WTC11 (cell line): ENCODE measurements at regions not wholly inside any gene's neighbourhood (a gene's known extent, or its start where the extent isn't known, plus 50 kb on each side); places are given as distances from the start of the nearest gene placed in this dataset.

ENCODE experiments used
- ATAC-seq: fragments of 200-7000 bp; cut with Tn5 transposase; 2 replicates; pipeline ENCODE4 v1.10.0; 2021; ENCODE audit warnings: mild to moderate bottlenecking, moderate library complexity
- CTCF ChIA-PET: fragments of 300-600 bp; sonication (Branson Sonifier 250); formaldehyde crosslinking; loops from one replicate; lab custom pipeline; 2021; ENCODE audit warnings: antibody characterized with exemption; lab: Charles Lee
- POLR2A ChIA-PET: fragments of 350-600 bp; sonication (Branson Sonifier 250); formaldehyde crosslinking; loops from one replicate; lab custom pipeline; 2021; ENCODE audit warnings: antibody characterized with exemption; lab: Charles Lee
- DNase-seq: peaks from one replicate; pipeline ENCODE4 v3.0.0; 2021; ENCODE audit warnings: low spot score
- H3K27ac Mint-ChIP-seq: 2 replicates; pipeline ENCODE4 v1.8.0; 2021; ENCODE audit warnings: mixed read lengths
- H3K27me3 Mint-ChIP-seq: 2 replicates; pipeline ENCODE4 v1.8.0; 2021; ENCODE audit warnings: low read depth, mild to moderate bottlenecking, moderate library complexity, mixed read lengths
- H3K36me3 Mint-ChIP-seq: 2 replicates; pipeline ENCODE4 v1.8.0; 2021; ENCODE audit warnings: mixed read lengths
- H3K4me1 Mint-ChIP-seq: 2 replicates; pipeline ENCODE4 v1.8.0; 2022; ENCODE audit warnings: mixed read lengths
- H3K4me3 Mint-ChIP-seq: 2 replicates; pipeline ENCODE4 v1.8.0; 2021; ENCODE audit warnings: mild to moderate bottlenecking, moderate library complexity, mixed read lengths
- H3K9me3 Mint-ChIP-seq: 2 replicates; pipeline ENCODE4 v1.8.0; 2021; ENCODE audit warnings: mixed read lengths
- ESRRA ChIP-seq: sonication (generic); formaldehyde crosslinking; IDR thresholded peaks from 2 replicates; pipeline ENCODE4 v1.8.1; 2022; ENCODE audit warnings: mild to moderate bottlenecking, missing genetic modification reagents, borderline replicate concordance
- GABPB1 ChIP-seq: sonication (generic); formaldehyde crosslinking; IDR thresholded peaks from 2 replicates; pipeline ENCODE4 v1.8.1; 2023; ENCODE audit warnings: mild to moderate bottlenecking, missing genetic modification reagents
- IRF2 ChIP-seq: sonication (generic); formaldehyde crosslinking; IDR thresholded peaks from 2 replicates; pipeline ENCODE4 v1.8.0; 2022; ENCODE audit warnings: low read depth, missing genetic modification reagents, borderline replicate concordance
- JUN ChIP-seq: sonication (generic); formaldehyde crosslinking; IDR thresholded peaks from 2 replicates; pipeline ENCODE4 v1.8.0; 2023; ENCODE audit warnings: mild to moderate bottlenecking, missing genetic modification reagents
- MXD4 ChIP-seq: fragments of 250-450 bp; sonication (Bioruptor Pico); IDR thresholded peaks from 2 replicates; pipeline ENCODE4 v1.8.0; 2021; ENCODE audit warnings: mild to moderate bottlenecking, moderate library complexity, borderline replicate concordance
- MYBL2 ChIP-seq: sonication (generic); formaldehyde crosslinking; IDR thresholded peaks from 2 replicates; pipeline ENCODE4 v1.8.1; 2023; ENCODE audit warnings: mild to moderate bottlenecking, moderate library complexity, missing genetic modification reagents
- NR3C1 ChIP-seq: sonication (generic); formaldehyde crosslinking; conservative IDR thresholded peaks from 2 replicates; pipeline ENCODE4 v1.8.1; 2023; ENCODE audit warnings: low read depth, mild to moderate bottlenecking, missing genetic modification reagents
- SMAD4 ChIP-seq: sonication (generic); formaldehyde crosslinking; IDR thresholded peaks from 2 replicates; pipeline ENCODE4 v1.8.0; 2022; ENCODE audit warnings: mild to moderate bottlenecking, missing genetic modification reagents
- ZBTB21 ChIP-seq: sonication (generic); formaldehyde crosslinking; IDR thresholded peaks from 2 replicates; pipeline ENCODE4 v1.8.1; 2023; ENCODE audit warnings: mild to moderate bottlenecking, missing genetic modification reagents, borderline replicate concordance
- ZNF121 ChIP-seq: sonication (generic); formaldehyde crosslinking; IDR thresholded peaks from 2 replicates; pipeline ENCODE4 v1.8.0; 2023; ENCODE audit warnings: missing genetic modification reagents
- ZNF263 ChIP-seq: sonication (generic); formaldehyde crosslinking; IDR thresholded peaks from 2 replicates; pipeline ENCODE4 v1.8.1; 2022; ENCODE audit warnings: low read depth, mild to moderate bottlenecking, moderate library complexity, missing genetic modification reagents
- ZNF317 ChIP-seq: sonication (generic); formaldehyde crosslinking; IDR thresholded peaks from 2 replicates; pipeline ENCODE4 v1.8.1; 2023; ENCODE audit warnings: low read depth, mild to moderate bottlenecking, moderate library complexity, missing genetic modification reagents, borderline replicate concordance
- TF ChIP-seq, protein P1 (sequence below): sonication (generic); formaldehyde crosslinking; IDR thresholded peaks from 2 replicates; pipeline ENCODE4 v1.8.1; 2023; ENCODE audit warnings: mild to moderate bottlenecking, missing genetic modification reagents, moderate library complexity
- TF ChIP-seq, protein P2 (sequence below): sonication (generic); formaldehyde crosslinking; IDR thresholded peaks from 2 replicates; pipeline ENCODE4 v1.8.1; 2022; ENCODE audit warnings: mild to moderate bottlenecking, moderate library complexity, missing genetic modification reagents
- TF ChIP-seq, protein P3 (sequence below): sonication (generic); formaldehyde crosslinking; IDR thresholded peaks from 2 replicates; pipeline ENCODE4 v1.8.0; 2022; ENCODE audit warnings: mild to moderate bottlenecking, missing genetic modification reagents
- TF ChIP-seq, protein P4 (sequence below): sonication (generic); formaldehyde crosslinking; IDR thresholded peaks from 2 replicates; pipeline ENCODE4 v1.8.1; 2022; ENCODE audit warnings: mild to moderate bottlenecking, missing genetic modification reagents, moderate library complexity, borderline replicate concordance
- TF ChIP-seq, protein P5 (sequence below): sonication (generic); formaldehyde crosslinking; IDR thresholded peaks from 2 replicates; pipeline ENCODE4 v1.8.1; 2022; ENCODE audit warnings: low read depth, mild to moderate bottlenecking, moderate library complexity, missing genetic modification reagents, borderline replicate concordance
- TF ChIP-seq, protein P6 (sequence below): fragments of 250-450 bp; sonication (Bioruptor Pico); IDR thresholded peaks from 2 replicates; pipeline ENCODE4 v1.9.0; 2021; ENCODE audit warnings: mild to moderate bottlenecking
- TF ChIP-seq, protein P7 (sequence below): fragments of 250-450 bp; sonication (Bioruptor Pico); IDR thresholded peaks from 2 replicates; pipeline ENCODE4 v1.8.0; 2021; ENCODE audit warnings: mild to moderate bottlenecking

DNA sequence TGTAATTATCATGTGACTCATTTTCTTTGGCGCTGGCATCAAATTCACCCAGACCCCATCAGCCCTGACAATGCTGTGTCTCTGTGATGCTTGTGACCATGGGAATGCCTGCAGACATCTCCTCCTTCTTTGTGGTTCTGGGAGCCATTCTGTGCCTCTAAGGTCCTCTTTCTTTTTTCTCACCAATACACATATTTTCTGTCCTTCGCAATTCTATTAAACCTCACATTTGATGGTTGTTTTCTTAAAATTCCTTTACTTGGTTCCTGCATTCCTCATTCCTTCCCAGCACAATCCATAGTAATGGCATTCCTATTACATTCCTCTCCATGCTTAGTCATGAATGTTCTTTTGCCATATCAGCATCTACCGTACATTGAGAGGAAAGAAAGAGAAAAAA, 375.3 kb downstream of the PIK3C3 start (continued):
- TF ChIP-seq, protein P1, sequence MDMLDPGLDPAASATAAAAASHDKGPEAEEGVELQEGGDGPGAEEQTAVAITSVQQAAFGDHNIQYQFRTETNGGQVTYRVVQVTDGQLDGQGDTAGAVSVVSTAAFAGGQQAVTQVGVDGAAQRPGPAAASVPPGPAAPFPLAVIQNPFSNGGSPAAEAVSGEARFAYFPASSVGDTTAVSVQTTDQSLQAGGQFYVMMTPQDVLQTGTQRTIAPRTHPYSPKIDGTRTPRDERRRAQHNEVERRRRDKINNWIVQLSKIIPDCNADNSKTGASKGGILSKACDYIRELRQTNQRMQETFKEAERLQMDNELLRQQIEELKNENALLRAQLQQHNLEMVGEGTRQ (CRISPR knock-in tag) = no peak
- TF ChIP-seq GABPB1 (CRISPR knock-in tag) (no peak), NR3C1 (no peak), ESRRA (no peak)
- TF ChIP-seq, protein P2, sequence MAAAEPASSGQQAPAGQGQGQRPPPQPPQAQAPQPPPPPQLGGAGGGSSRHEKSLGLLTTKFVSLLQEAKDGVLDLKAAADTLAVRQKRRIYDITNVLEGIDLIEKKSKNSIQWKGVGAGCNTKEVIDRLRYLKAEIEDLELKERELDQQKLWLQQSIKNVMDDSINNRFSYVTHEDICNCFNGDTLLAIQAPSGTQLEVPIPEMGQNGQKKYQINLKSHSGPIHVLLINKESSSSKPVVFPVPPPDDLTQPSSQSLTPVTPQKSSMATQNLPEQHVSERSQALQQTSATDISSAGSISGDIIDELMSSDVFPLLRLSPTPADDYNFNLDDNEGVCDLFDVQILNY (CRISPR knock-in tag) = no peak
- TF ChIP-seq, protein P3, sequence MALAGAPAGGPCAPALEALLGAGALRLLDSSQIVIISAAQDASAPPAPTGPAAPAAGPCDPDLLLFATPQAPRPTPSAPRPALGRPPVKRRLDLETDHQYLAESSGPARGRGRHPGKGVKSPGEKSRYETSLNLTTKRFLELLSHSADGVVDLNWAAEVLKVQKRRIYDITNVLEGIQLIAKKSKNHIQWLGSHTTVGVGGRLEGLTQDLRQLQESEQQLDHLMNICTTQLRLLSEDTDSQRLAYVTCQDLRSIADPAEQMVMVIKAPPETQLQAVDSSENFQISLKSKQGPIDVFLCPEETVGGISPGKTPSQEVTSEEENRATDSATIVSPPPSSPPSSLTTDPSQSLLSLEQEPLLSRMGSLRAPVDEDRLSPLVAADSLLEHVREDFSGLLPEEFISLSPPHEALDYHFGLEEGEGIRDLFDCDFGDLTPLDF = no peak

DNA sequence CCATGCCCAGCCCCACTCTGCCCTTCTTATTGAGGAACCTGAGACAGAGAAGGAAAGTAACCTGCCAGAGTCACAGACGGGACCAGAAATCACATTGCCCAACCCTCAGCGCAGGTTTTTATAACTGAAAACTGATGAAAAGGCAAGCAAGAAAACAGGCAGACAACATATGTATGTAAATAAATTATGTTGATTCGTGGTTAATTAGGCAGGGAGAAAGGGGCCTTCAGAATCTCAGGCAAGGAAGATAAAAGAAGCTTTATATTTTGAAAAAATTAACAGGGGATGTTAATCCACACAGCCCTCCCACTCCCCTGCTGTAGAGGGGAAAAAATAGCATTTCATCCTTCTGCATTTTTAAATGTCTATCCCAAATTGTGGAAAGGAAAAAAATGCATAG, 378.5 kb downstream of the PIK3C3 start:
- TF ChIP-seq ZNF121 (no peak), ZNF263 (CRISPR knock-in tag) (no peak), MXD4 (no peak), SMAD4 (CRISPR knock-in tag) (no peak), JUN (CRISPR knock-in tag) (no peak), ZNF317 (CRISPR knock-in tag) (no peak), ZBTB21 (CRISPR knock-in tag) (no peak), IRF2 (no peak), MYBL2 (no peak)
- TF ChIP-seq, protein P4, sequence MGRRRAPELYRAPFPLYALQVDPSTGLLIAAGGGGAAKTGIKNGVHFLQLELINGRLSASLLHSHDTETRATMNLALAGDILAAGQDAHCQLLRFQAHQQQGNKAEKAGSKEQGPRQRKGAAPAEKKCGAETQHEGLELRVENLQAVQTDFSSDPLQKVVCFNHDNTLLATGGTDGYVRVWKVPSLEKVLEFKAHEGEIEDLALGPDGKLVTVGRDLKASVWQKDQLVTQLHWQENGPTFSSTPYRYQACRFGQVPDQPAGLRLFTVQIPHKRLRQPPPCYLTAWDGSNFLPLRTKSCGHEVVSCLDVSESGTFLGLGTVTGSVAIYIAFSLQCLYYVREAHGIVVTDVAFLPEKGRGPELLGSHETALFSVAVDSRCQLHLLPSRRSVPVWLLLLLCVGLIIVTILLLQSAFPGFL (CRISPR knock-in tag) = no peak
- TF ChIP-seq, protein P5, sequence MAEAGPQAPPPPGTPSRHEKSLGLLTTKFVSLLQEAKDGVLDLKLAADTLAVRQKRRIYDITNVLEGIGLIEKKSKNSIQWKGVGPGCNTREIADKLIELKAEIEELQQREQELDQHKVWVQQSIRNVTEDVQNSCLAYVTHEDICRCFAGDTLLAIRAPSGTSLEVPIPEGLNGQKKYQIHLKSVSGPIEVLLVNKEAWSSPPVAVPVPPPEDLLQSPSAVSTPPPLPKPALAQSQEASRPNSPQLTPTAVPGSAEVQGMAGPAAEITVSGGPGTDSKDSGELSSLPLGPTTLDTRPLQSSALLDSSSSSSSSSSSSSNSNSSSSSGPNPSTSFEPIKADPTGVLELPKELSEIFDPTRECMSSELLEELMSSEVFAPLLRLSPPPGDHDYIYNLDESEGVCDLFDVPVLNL = no peak
- TF ChIP-seq, protein P6, sequence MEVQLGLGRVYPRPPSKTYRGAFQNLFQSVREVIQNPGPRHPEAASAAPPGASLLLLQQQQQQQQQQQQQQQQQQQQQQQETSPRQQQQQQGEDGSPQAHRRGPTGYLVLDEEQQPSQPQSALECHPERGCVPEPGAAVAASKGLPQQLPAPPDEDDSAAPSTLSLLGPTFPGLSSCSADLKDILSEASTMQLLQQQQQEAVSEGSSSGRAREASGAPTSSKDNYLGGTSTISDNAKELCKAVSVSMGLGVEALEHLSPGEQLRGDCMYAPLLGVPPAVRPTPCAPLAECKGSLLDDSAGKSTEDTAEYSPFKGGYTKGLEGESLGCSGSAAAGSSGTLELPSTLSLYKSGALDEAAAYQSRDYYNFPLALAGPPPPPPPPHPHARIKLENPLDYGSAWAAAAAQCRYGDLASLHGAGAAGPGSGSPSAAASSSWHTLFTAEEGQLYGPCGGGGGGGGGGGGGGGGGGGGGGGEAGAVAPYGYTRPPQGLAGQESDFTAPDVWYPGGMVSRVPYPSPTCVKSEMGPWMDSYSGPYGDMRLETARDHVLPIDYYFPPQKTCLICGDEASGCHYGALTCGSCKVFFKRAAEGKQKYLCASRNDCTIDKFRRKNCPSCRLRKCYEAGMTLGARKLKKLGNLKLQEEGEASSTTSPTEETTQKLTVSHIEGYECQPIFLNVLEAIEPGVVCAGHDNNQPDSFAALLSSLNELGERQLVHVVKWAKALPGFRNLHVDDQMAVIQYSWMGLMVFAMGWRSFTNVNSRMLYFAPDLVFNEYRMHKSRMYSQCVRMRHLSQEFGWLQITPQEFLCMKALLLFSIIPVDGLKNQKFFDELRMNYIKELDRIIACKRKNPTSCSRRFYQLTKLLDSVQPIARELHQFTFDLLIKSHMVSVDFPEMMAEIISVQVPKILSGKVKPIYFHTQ (CRISPR knock-in tag) = no peak
- TF ChIP-seq, protein P7, sequence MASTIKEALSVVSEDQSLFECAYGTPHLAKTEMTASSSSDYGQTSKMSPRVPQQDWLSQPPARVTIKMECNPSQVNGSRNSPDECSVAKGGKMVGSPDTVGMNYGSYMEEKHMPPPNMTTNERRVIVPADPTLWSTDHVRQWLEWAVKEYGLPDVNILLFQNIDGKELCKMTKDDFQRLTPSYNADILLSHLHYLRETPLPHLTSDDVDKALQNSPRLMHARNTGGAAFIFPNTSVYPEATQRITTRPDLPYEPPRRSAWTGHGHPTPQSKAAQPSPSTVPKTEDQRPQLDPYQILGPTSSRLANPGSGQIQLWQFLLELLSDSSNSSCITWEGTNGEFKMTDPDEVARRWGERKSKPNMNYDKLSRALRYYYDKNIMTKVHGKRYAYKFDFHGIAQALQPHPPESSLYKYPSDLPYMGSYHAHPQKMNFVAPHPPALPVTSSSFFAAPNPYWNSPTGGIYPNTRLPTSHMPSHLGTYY (CRISPR knock-in tag) = no peak
- TF ChIP-seq, all 79 proteins: peak for 0
- peaks cover 37% of the 10 kb centered on the region for H3K36me3 Mint-ChIP-seq
- CTCF ChIA-PET = interaction anchor here (0.6 kb wide), 1 partner anchor 19 kb away, joined by 3 read pairs; no protein-coding TSS in a partner anchor
- POLR2A ChIA-PET = no interaction called here
- H3K9me3 Mint-ChIP-seq = peaks cover 45% of the 10 kb centered on the region
- H3K4me3 Mint-ChIP-seq = no peak overlapping the region
- peaks cover 17% of the 10 kb centered on the region for H3K4me1 Mint-ChIP-seq
- no peak overlapping the region for H3K27ac Mint-ChIP-seq
- peaks cover 13% of the 10 kb centered on the region for H3K27me3 Mint-ChIP-seq
- DNase-seq = no peak
- ATAC-seq = no peak
